HG03432 (cell line): ENCODE measurements at regions not wholly inside any gene's neighbourhood (a gene's known extent, or its start where the extent isn't known, plus 50 kb on each side); places are given as distances from the start of the nearest gene placed in this dataset.

Experiments used
- ATAC-seq: cut with Tn5 transposase; IDR thresholded peaks from one replicate; pipeline ENCODE4 v1.9.1; 2021; ENCODE audit warnings: mild to moderate bottlenecking, moderate library complexity; ENCODE audit not compliant: unreplicated experiment

DNA sequence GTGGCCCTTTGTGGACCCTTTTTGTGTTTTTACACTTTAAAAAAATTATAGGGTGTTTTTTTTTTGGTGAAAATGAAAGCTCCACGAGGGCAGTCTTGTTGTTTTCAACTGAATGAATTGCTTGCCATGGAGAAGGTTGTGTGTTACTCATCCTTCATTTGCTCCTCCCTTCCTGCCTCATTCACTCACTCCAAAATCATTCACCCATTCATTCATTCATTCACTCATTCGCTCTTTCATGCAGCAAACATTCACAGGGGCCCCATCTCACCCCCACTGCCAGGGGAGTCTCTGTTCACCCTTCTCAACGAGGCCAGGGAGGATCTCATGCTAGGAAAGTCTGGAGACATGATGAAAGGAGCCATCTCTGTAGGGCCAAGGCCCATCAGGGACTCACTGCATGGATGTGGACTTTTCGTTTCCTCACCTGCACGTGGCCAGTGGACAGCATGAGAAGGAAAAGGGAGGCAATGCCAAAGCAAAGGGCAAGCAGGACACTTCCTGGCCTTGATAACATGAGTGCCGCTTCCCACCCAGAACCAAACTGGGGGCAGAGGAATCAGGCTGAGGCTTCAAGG, 62.8 kb upstream of the COL13A1 start:
- ATAC-seq, result no peak

- ATAC-seq, result no peak
Observed at GRCh38 chr10:69739634-69740033, 62.1 kb upstream of the COL13A1 start.

DNA sequence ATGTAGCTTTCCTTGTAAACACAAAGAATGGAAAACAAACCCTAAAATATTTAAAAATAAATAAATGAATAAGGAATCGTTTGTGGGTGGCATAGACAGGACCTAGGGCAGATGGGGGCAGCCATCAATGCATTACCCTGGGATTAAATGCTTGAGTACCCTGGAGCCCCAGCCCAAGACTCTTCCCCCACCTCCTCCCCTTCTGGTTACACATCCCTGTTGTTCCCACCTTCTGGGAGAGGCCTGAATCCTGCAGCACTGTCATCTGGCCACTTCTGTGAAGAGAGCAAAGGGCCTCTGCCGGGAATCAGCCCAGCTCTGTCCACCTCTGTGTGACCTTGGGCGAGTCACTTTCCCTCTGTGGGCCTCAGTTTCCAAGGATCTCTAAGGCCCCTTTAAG, 61.6 kb upstream of the COL13A1 start:
- ATAC-seq, result no peak

DNA sequence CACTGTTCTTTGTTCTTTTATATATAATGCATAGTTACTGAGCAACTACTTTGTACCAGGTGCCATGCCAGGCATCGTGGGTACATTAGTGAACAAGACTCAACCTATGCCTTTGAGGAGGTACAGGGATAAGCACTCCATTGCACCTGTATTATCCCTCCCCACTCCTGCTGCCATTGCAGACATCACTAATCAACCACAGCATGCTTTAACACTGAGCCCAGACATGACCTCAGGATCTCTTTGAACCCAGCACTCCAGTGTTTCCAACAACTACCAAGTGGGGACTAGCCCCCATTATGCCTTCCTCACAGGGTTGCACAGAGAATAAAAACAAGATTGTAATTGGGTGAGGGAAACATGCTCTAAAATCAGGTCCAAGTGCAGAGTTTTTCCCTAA, 60.5 kb upstream of the COL13A1 start:
- ATAC-seq, result no peak

GRCh38 chr10:69741671-69742355, 59.9 kb upstream of the COL13A1 start:
- ATAC-seq, result no peak

DNA sequence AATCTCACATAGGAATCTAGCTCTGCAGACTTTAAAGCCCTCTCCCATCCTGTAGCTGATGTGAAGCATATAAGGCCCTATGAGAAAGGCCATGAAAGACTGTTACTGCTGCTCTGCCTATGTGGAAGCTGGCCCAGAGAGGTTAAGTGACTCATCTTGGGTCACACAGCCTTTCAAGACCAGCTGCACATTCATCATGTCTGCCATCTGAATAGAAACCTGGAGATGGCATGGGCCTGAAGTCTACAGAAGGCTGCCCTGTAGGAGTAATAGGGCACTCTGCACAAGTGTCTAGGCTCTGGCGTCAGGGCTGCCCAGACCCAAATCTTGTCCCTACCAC, 59.4 kb upstream of the COL13A1 start:
- no peak for ATAC-seq

- ATAC-seq, result no peak
Observed at GRCh38 chr10:69742928-69743602, 58.6 kb upstream of the COL13A1 start.

DNA sequence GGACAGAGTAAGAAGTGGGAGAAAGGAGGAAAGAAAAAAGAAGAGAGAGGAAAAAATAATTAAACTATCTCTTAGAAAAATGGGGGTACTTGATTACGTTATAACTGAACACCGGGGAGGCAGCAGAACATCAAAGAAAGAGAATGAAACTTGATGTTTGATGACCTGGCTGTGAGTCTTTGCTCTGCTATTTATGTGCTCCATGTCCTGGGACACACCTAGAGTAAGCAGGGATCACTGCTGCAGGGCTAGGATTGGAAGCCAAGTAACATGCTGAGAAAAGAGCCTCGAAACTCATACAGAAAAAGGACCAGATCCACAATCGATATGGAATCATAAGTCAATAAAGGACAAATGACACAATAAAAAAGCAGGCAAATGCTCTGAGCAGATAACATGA, 56.7 kb upstream of the COL13A1 start:
- no peak for ATAC-seq

- peak; percentile 52 for ATAC-seq
Observed at GRCh38 chr10:69745698-69746097, 56.0 kb upstream of the COL13A1 start.

- no peak for ATAC-seq
Observed at GRCh38 chr10:69747179-69747578, 54.5 kb upstream of the COL13A1 start.

DNA sequence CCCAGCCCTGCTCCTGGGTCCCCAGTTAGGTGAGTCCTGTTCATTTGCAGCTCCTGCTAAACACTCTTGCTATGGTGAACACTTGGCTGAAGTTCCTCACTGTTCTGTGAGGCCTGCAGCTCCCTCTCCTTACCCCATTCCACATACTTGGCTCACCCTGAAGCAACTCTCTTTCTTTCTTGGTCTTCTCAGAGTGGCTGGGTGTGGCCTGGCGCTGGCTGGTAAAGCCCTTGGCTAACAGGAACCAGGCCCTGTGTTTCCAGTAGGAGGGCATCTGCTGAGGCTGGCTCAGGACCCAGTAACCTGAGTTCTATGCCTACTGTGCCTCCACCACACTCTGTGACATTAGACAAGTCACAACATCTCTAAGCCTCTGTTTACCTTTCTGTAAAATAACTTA, 53.1 kb upstream of the COL13A1 start:
- no peak for ATAC-seq

GRCh38 chr10:69749178-69750010, 52.3 kb upstream of the COL13A1 start:
- no peak for ATAC-seq

- ATAC-seq, result no peak
Observed at GRCh38 chr10:69750011-69750373, 51.7 kb upstream of the COL13A1 start.

DNA sequence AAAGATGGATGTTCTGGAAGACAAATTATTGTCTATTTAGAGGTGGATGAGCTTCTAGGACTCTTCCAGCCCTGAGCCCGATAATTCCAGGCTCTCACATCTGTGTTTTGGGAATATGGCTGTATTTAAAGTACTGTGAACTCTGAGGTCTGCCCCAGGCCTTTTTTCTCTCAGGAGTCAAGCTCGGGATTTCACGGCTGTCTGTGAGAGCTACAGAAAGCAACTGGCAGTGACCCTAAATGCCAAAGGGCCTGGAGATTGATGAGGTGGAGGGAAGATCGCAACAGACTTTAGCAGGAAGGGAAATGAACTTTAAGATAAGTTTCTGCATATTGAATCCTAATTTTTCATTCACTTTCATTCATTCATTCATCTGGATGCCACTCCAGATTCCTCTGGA, 51.0 kb upstream of the COL13A1 start:
- ATAC-seq, result no peak

GRCh38 chr10:69751214-69751613, 50.5 kb upstream of the COL13A1 start:
- ATAC-seq, result no peak
